H9 (cell line): ENCODE measurements at regions not wholly inside any gene's neighbourhood (a gene's known extent, or its start where the extent isn't known, plus 50 kb on each side); places are given as distances from the start of the nearest gene placed in this dataset.

Experiments
- DNase-seq: peaks from one replicate; pipeline ENCODE4 v3.0.0-alpha.2; 2017
- H2AFZ ChIP-seq: one replicate; pipeline ENCODE4 v1.6.1; 2013; ENCODE audit warnings: mild to moderate bottlenecking, low read length, control low read depth, moderate library complexity
- H2AK5ac ChIP-seq: 2 replicates; pipeline ENCODE4 v1.6.1; 2013; ENCODE audit warnings: low read length, control low read depth, mixed read lengths; ENCODE audit not compliant: insufficient read length
- H2BK120ac ChIP-seq: one replicate; pipeline ENCODE4 v1.6.1; 2013; ENCODE audit warnings: low read depth, mild to moderate bottlenecking, low read length, control low read depth, inconsistent platforms; ENCODE audit not compliant: poor library complexity, severe bottlenecking
- H2BK12ac ChIP-seq: 2 replicates; pipeline ENCODE4 v1.6.1; 2013; ENCODE audit warnings: low read length, control low read depth, mixed read lengths, low read depth; ENCODE audit not compliant: insufficient read length
- H2BK15ac ChIP-seq: 2 replicates; pipeline ENCODE4 v1.6.1; 2013; ENCODE audit warnings: low read depth, low read length, control low read depth
- H2BK20ac ChIP-seq: one replicate; pipeline ENCODE4 v1.6.1; 2013; ENCODE audit warnings: low read depth, mild to moderate bottlenecking, low read length, control low read depth, inconsistent platforms; ENCODE audit not compliant: poor library complexity, severe bottlenecking
- H2BK5ac ChIP-seq: 2 replicates; pipeline ENCODE4 v1.6.1; 2013; ENCODE audit warnings: low read length, control low read depth, mixed read lengths; ENCODE audit not compliant: insufficient read length
- H3K14ac ChIP-seq: 2 replicates; pipeline ENCODE4 v1.6.1; 2013; ENCODE audit warnings: low read length, control low read depth; ENCODE audit not compliant: insufficient read depth
- H3K18ac ChIP-seq: 2 replicates; pipeline ENCODE4 v1.6.1; 2013; ENCODE audit warnings: low read depth, mild to moderate bottlenecking, mixed read lengths, low read length, control low read depth; ENCODE audit not compliant: insufficient read length
- H3K23ac ChIP-seq: 2 replicates; pipeline ENCODE4 v1.6.1; 2013; ENCODE audit warnings: low read length, control low read depth, mixed read lengths, low read depth; ENCODE audit not compliant: insufficient read length
- H3K23me2 ChIP-seq: 2 replicates; pipeline ENCODE4 v1.6.1; 2013; ENCODE audit warnings: low read depth, mild to moderate bottlenecking, mixed read lengths, low read length, control low read depth; ENCODE audit not compliant: insufficient read length, poor library complexity, severe bottlenecking
- H3K27ac ChIP-seq: 2 replicates; pipeline ENCODE4 v1.5.1; 2013; ENCODE audit warnings: low read length, control low read depth, mixed read lengths, low read depth; ENCODE audit not compliant: insufficient read length
- H3K27me3 ChIP-seq: 2 replicates; pipeline ENCODE4 v1.6.1; 2013; ENCODE audit warnings: low read length, control low read depth, inconsistent platforms; ENCODE audit not compliant: insufficient read depth
- H3K4ac ChIP-seq: 2 replicates; pipeline ENCODE4 v1.6.1; 2013; ENCODE audit warnings: low read depth, mild to moderate bottlenecking, control low read depth, inconsistent platforms, low read length, moderate library complexity
- H3K4me1 ChIP-seq: 2 replicates; pipeline ENCODE4 v1.6.1; 2013; ENCODE audit warnings: low read length, control low read depth, inconsistent platforms; ENCODE audit not compliant: insufficient read depth
- H3K4me2 ChIP-seq: 2 replicates; pipeline ENCODE4 v1.6.1; 2013; ENCODE audit warnings: low read length, control low read depth, mixed read lengths; ENCODE audit not compliant: insufficient read length, insufficient read depth
- H3K56ac ChIP-seq: 2 replicates; pipeline ENCODE4 v1.6.1; 2013; ENCODE audit warnings: low read depth, mild to moderate bottlenecking, mixed read lengths, low read length, control low read depth; ENCODE audit not compliant: insufficient read length
- H3K79me1 ChIP-seq: 2 replicates; pipeline ENCODE4 v1.6.1; 2013; ENCODE audit warnings: low read depth, mild to moderate bottlenecking, moderate library complexity, low read length, control low read depth, inconsistent platforms; ENCODE audit not compliant: insufficient read depth, poor library complexity, severe bottlenecking
- H3K79me2 ChIP-seq: 2 replicates; pipeline ENCODE4 v1.6.1; 2013; ENCODE audit warnings: low read length, control low read depth, inconsistent platforms; ENCODE audit not compliant: insufficient read depth
- H3K9ac ChIP-seq: 2 replicates; pipeline ENCODE4 v1.6.1; 2013; ENCODE audit warnings: low read length, control low read depth, mixed read lengths; ENCODE audit not compliant: insufficient read length; ENCODE audit errors: extremely low read depth
- H3K9me3 ChIP-seq: one replicate; pipeline ENCODE4 v1.6.1; 2013; ENCODE audit warnings: low read depth, low read length, inconsistent platforms; ENCODE audit not compliant: control insufficient read depth
- H3T11ph ChIP-seq: one replicate; pipeline ENCODE4 v1.6.1; 2013; ENCODE audit warnings: mild to moderate bottlenecking, low read length, control low read depth, inconsistent platforms
- H4K20me1 ChIP-seq: one replicate; pipeline ENCODE4 v1.6.1; 2013; ENCODE audit not compliant: control insufficient read depth, insufficient read length, insufficient read depth
- H4K5ac ChIP-seq: 2 replicates; pipeline ENCODE4 v1.6.1; 2013; ENCODE audit warnings: low read depth, mild to moderate bottlenecking, mixed read lengths, low read length, control low read depth; ENCODE audit not compliant: insufficient read length
- H4K8ac ChIP-seq: replicated peaks from 2 replicates; pipeline ENCODE4 v1.6.1; 2013; ENCODE audit warnings: low read length, control low read depth, mixed read lengths, low read depth; ENCODE audit not compliant: insufficient read length
- H4K91ac ChIP-seq: 2 replicates; pipeline ENCODE4 v1.6.1; 2013; ENCODE audit warnings: low read depth, mild to moderate bottlenecking, moderate library complexity, mixed read lengths, low read length, control low read depth; ENCODE audit not compliant: insufficient read length
- H3K27ac Mint-ChIP-seq, 3 experiments: 2 replicates in 2 of 3; 3 replicates in 1 of 3; pipeline ENCODE4 v1.8.0; 2020 to 2021; ENCODE audit warnings: mixed read lengths in 3 of 3, mild to moderate bottlenecking in 1 of 3, moderate library complexity in 1 of 3
- H3K27me3 Mint-ChIP-seq: 2 replicates; pipeline ENCODE4 v1.8.0; 2021; ENCODE audit warnings: low read depth, mild to moderate bottlenecking, moderate library complexity, mixed read lengths
- H3K36me3 Mint-ChIP-seq, 3 experiments: 2 replicates in 2 of 3; 3 replicates in 1 of 3; pipeline ENCODE4 v1.8.0; 2020 to 2021; ENCODE audit warnings: low read depth in 3 of 3, mixed read lengths in 3 of 3; ENCODE audit not compliant: insufficient read depth in 1 of 3
- H3K4me1 Mint-ChIP-seq, 2 experiments: 2 replicates each; pipeline ENCODE4 v1.8.0; 2020; ENCODE audit warnings: mixed read lengths in 2 of 2
- H3K4me3 Mint-ChIP-seq, 2 experiments: 2 replicates in 1 of 2; 3 replicates in 1 of 2; pipeline ENCODE4 v1.8.0; 2020 to 2021; ENCODE audit warnings: mild to moderate bottlenecking in 2 of 2, mixed read lengths in 2 of 2, moderate library complexity in 1 of 2
- H3K9me3 Mint-ChIP-seq, 2 experiments: 2 replicates in 1 of 2; 3 replicates in 1 of 2; pipeline ENCODE4 v1.8.0; 2020; ENCODE audit warnings: mild to moderate bottlenecking in 2 of 2, mixed read lengths in 2 of 2, moderate library complexity in 1 of 2
- WGBS: extraction: QIAGEN DNeasy Blood & Tissue Kit; methylation state at CpG from one replicate; pipeline ENCODE4 v1.1.7; 2013; ENCODE audit warnings: missing lambda C conversion rate, low lambda C conversion rate, mixed read lengths; ENCODE audit not compliant: insufficient read length; ENCODE audit errors: extremely low coverage; 5-methylcytosine and 5-hydroxymethylcytosine counted together
- TF ChIP-seq, protein P1 (sequence below): fragments of 200-600 bp; sonication (generic); conservative IDR thresholded peaks from 3 replicates; pipeline ENCODE4 v1.8.0; 2021; ENCODE audit warnings: antibody characterized with exemption, mild to moderate bottlenecking

DNA sequence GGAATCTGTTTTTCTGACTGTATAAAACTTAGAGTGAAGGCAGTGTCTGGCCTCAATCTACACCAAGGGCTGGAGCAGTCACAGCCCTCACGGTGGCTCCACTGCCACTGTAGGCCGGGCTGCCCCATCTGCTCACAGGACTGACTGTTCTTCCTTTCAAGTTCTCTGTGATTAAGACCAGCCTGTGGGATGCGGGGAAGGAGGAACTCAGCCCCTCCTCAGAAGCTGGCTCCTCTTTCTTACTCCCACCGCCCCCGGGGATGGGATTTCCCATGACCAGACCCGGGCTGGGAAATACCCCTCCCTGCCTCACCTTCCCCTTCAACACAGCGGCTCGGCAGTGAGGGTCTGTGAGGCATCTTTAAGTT, 106.0 kb downstream of the COPS8 start:
- Histone ChIP-seq H3K14ac (no peak overlapping the region), H2AK5ac (no peak overlapping the region), H2BK5ac (no peak overlapping the region), H4K20me1 (no peaks in the 10 kb centered on the region), H3K9me3 (no peaks in the 10 kb centered on the region), H3K79me2 (no peaks in the 10 kb centered on the region), H2BK120ac (no peak overlapping the region), H3T11ph (no peak overlapping the region), H2BK20ac (no peak overlapping the region), H4K5ac (no peak overlapping the region), H3K27me3 (no peaks in the 10 kb centered on the region), H4K8ac (no peak overlapping the region), H3K4me1 (no peaks in the 10 kb centered on the region), H3K79me1 (no peaks in the 10 kb centered on the region), H3K18ac (no peak overlapping the region), H2AFZ (no peak overlapping the region), H2BK12ac (no peak overlapping the region), H3K23me2 (no peaks in the 10 kb centered on the region), H3K56ac (no peak overlapping the region), H3K23ac (no peak overlapping the region), H3K27ac (no peak overlapping the region), H4K91ac (no peak overlapping the region), H3K9ac (no peak overlapping the region), H2BK15ac (no peak overlapping the region), H3K4ac (no peak overlapping the region), H3K4me2 (no peak overlapping the region)
- Mint-ChIP-seq H3K27ac (no peak overlapping the region), H3K27me3 (peaks cover 5% of the 10 kb centered on the region), H3K4me3 (no peak overlapping the region), H3K36me3 (no peaks in the 10 kb centered on the region; a peak in 1 of 7 replicates), H3K9me3 (peaks cover 3 to 7% of the 10 kb centered on the region in 2 experiments; a peak in 3 of 5 replicates), H3K4me1 (peaks cover 3 to 6% of the 10 kb centered on the region in 2 experiments)
- DNase-seq: no peak
- TF ChIP-seq, protein P1, sequence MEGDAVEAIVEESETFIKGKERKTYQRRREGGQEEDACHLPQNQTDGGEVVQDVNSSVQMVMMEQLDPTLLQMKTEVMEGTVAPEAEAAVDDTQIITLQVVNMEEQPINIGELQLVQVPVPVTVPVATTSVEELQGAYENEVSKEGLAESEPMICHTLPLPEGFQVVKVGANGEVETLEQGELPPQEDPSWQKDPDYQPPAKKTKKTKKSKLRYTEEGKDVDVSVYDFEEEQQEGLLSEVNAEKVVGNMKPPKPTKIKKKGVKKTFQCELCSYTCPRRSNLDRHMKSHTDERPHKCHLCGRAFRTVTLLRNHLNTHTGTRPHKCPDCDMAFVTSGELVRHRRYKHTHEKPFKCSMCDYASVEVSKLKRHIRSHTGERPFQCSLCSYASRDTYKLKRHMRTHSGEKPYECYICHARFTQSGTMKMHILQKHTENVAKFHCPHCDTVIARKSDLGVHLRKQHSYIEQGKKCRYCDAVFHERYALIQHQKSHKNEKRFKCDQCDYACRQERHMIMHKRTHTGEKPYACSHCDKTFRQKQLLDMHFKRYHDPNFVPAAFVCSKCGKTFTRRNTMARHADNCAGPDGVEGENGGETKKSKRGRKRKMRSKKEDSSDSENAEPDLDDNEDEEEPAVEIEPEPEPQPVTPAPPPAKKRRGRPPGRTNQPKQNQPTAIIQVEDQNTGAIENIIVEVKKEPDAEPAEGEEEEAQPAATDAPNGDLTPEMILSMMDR: no peak
- WGBS: no CpG with 5 or more reads among the region's 8 CpGs
